GM23338 (cell line): ENCODE measurements at regions not wholly inside any gene's neighbourhood (a gene's known extent, or its start where the extent isn't known, plus 50 kb on each side); places are given as distances from the start of the nearest gene placed in this dataset.

Source experiments
- ATAC-seq: fragments of 200-7000 bp; cut with Tn5 transposase; 3 replicates; pipeline ENCODE4 v1.9.1; 2020
- DNase-seq: peaks from one replicate; pipeline ENCODE4 v3.0.0-alpha.2; 2015; ENCODE audit warnings: low spot score
- H2AFZ ChIP-seq: fragments of 200-600 bp; sonication (generic); 2 replicates; pipeline ENCODE4 v1.8.0; 2016; ENCODE audit warnings: antibody characterized with exemption, mild to moderate bottlenecking, moderate library complexity
- H3F3A ChIP-seq: fragments of 200-600 bp; sonication (generic); replicated peaks from 2 replicates; pipeline ENCODE4 v1.8.0; 2017; ENCODE audit warnings: antibody characterized with exemption, mixed run types, low read depth
- H3K27ac ChIP-seq: fragments of 200-600 bp; sonication (generic); 2 replicates; pipeline ENCODE4 v1.6.1; 2016; ENCODE audit warnings: low read depth
- H3K27me3 ChIP-seq: fragments of 200-600 bp; sonication (generic); 2 replicates; pipeline ENCODE4 v1.8.0; 2016; ENCODE audit warnings: mild to moderate bottlenecking, mixed run types, moderate library complexity; ENCODE audit not compliant: insufficient read depth
- H3K36me3 ChIP-seq: fragments of 200-600 bp; sonication (generic); 2 replicates; pipeline ENCODE4 v1.8.0; 2016; ENCODE audit warnings: mild to moderate bottlenecking; ENCODE audit not compliant: insufficient read depth
- H3K4me1 ChIP-seq: fragments of 200-600 bp; sonication (generic); 2 replicates; pipeline ENCODE4 v1.8.0; 2016; ENCODE audit warnings: mild to moderate bottlenecking, moderate library complexity; ENCODE audit not compliant: insufficient read depth
- H3K4me2 ChIP-seq: fragments of 200-600 bp; sonication (generic); 2 replicates; pipeline ENCODE4 v1.7.1; 2017; ENCODE audit warnings: mixed run types
- H3K4me3 ChIP-seq: fragments of 200-600 bp; sonication (generic); 2 replicates; pipeline ENCODE4 v1.6.1; 2016; ENCODE audit warnings: mixed run types
- H3K79me2 ChIP-seq: fragments of 200-600 bp; sonication (generic); replicated peaks from 2 replicates; pipeline ENCODE4 v1.8.0; 2017; ENCODE audit warnings: mild to moderate bottlenecking; ENCODE audit not compliant: insufficient read depth
- H3K9me2 ChIP-seq: fragments of 200-600 bp; sonication (generic); 2 replicates; pipeline ENCODE4 v1.8.0; 2017; ENCODE audit not compliant: insufficient read depth
- H4K20me1 ChIP-seq: fragments of 200-600 bp; sonication (generic); replicated peaks from 2 replicates; pipeline ENCODE4 v1.8.0; 2017; ENCODE audit warnings: mild to moderate bottlenecking; ENCODE audit not compliant: insufficient read depth
- H3K27ac Mint-ChIP-seq: 2 replicates; pipeline ENCODE4 v1.8.0; 2020; ENCODE audit warnings: inconsistent platforms, mild to moderate bottlenecking, moderate library complexity, mixed read lengths
- H3K27me3 Mint-ChIP-seq: 3 replicates; pipeline ENCODE4 v1.8.0; 2022; ENCODE audit warnings: low read depth, mild to moderate bottlenecking, moderate library complexity, mixed read lengths, inconsistent platforms; ENCODE audit not compliant: insufficient read depth, poor library complexity
- H3K36me3 Mint-ChIP-seq: 3 replicates; pipeline ENCODE4 v1.8.0; 2021; ENCODE audit warnings: low read depth, mild to moderate bottlenecking, inconsistent platforms, moderate library complexity, mixed read lengths
- H3K4me1 Mint-ChIP-seq: 3 replicates; pipeline ENCODE4 v1.8.0; 2020; ENCODE audit warnings: mild to moderate bottlenecking, inconsistent platforms, mixed read lengths
- H3K4me3 Mint-ChIP-seq: 3 replicates; pipeline ENCODE4 v1.8.0; 2021; ENCODE audit warnings: moderate library complexity, mild to moderate bottlenecking, inconsistent platforms, mixed read lengths
- H3K9me3 Mint-ChIP-seq: 3 replicates; pipeline ENCODE4 v1.8.0; 2020; ENCODE audit warnings: moderate library complexity, mild to moderate bottlenecking, inconsistent platforms, mixed read lengths
- CTCF ChIP-seq, 2 experiments: fragments of 200-600 bp in 1 of 2; sonication (generic) in 1 of 2; conservative IDR thresholded peaks; 2 replicates each; pipeline versions ENCODE4 v1.5.1 to v1.6.1; 2016 to 2017; ENCODE audit warnings: antibody characterized with exemption in 2 of 2, low read depth in 2 of 2, mild to moderate bottlenecking in 2 of 2, moderate library complexity in 1 of 2
- ETS1 ChIP-seq: IDR thresholded peaks from 2 replicates; pipeline ENCODE4 v1.6.1; 2016; ENCODE audit warnings: antibody characterized with exemption
- EZH2 ChIP-seq: fragments of 200-600 bp; sonication (generic); IDR thresholded peaks from one replicate; pipeline ENCODE4 v1.8.0; 2017; ENCODE audit warnings: antibody characterized with exemption, mild to moderate bottlenecking, low read depth; ENCODE audit not compliant: unreplicated experiment
- POLR2AphosphoS5 ChIP-seq: IDR thresholded peaks from 2 replicates; pipeline ENCODE4 v1.6.1; 2016; ENCODE audit warnings: antibody characterized with exemption, low read depth
- REST ChIP-seq: IDR thresholded peaks from one replicate; pipeline ENCODE4 v1.6.1; 2018; ENCODE audit warnings: antibody characterized with exemption; ENCODE audit not compliant: unreplicated experiment
- STAT1 ChIP-seq: IDR thresholded peaks from one replicate; pipeline ENCODE4 v1.6.1; 2016; ENCODE audit warnings: antibody characterized with exemption; ENCODE audit not compliant: unreplicated experiment
- ZNF114 ChIP-seq: fragments of 250-450 bp; sonication (Bioruptor Pico); IDR thresholded peaks from 2 replicates; pipeline ENCODE4 v1.5.0; 2020; ENCODE audit warnings: mild to moderate bottlenecking, moderate library complexity
- ZNF331 ChIP-seq: fragments of 250-450 bp; sonication (Bioruptor Pico); IDR thresholded peaks from 2 replicates; pipeline ENCODE4 v1.5.0; 2020; ENCODE audit warnings: low read depth, mild to moderate bottlenecking, moderate library complexity

GRCh38 chr3:99246010-99246654 lies 344.6 kb upstream of the DCBLD2 start:
- H3K27ac ChIP-seq: no peak overlapping the region

GRCh38 chr3:99242271-99242670 lies 340.8 kb upstream of the DCBLD2 start:
- no peaks in the 10 kb centered on the region for H3K4me1 ChIP-seq
- H3K27me3 Mint-ChIP-seq: peaks cover 2% of the 10 kb centered on the region
- peaks cover 6% of the 10 kb centered on the region; the same call in 1 of the 3 replicates for H3K9me3 Mint-ChIP-seq
- H3K4me2 ChIP-seq: no peak overlapping the region
- no peaks in the 10 kb centered on the region for H4K20me1 ChIP-seq
- no peak overlapping the region for H2AFZ ChIP-seq
- H3K79me2 ChIP-seq: no peaks in the 10 kb centered on the region
- no peak overlapping the region for H3K4me3 ChIP-seq
- H3K36me3 Mint-ChIP-seq: no peaks in the 10 kb centered on the region; the same call in 2 of the 3 replicates
- H3K27ac ChIP-seq: no peak overlapping the region
- no peaks in the 10 kb centered on the region for H3K27me3 ChIP-seq
- H3K27ac Mint-ChIP-seq: no peak overlapping the region
- H3F3A ChIP-seq: no peaks in the 10 kb centered on the region
- DNase-seq (no peak), ATAC-seq (no peak)
- 0 out of 2 replicates have a peak, but pooled peaks cover 2% of the 10 kb centered on the region for H3K9me2 ChIP-seq
- peaks cover 5% of the 10 kb centered on the region; the same call in 1 of the 3 replicates for H3K4me1 Mint-ChIP-seq
- H3K4me3 Mint-ChIP-seq: no peak overlapping the region
- H3K36me3 ChIP-seq: no peaks in the 10 kb centered on the region
- TF ChIP-seq POLR2AphosphoS5: no peak
- no peak for TF ChIP-seq ZNF331 (CRISPR knock-in tag)
- no peak for TF ChIP-seq REST
- no peak for TF ChIP-seq ZNF114 (CRISPR knock-in tag)
- no peak for TF ChIP-seq EZH2
- TF ChIP-seq ETS1: no peak
- TF ChIP-seq CTCF (conservative IDR thresholded peaks at IDR 0.05; ENCODE audit: low read depth in 2 of 2): no peak
- TF ChIP-seq STAT1: no peak

More at GRCh38 chr3:99246010-99246654, 344.6 kb upstream of the DCBLD2 start:
- Histone ChIP-seq H3K36me3 (no peaks in the 10 kb centered on the region), H3K4me1 (no peaks in the 10 kb centered on the region), H4K20me1 (no peaks in the 10 kb centered on the region), H3K4me3 (no peak overlapping the region), H3K27me3 (no peaks in the 10 kb centered on the region), H3K4me2 (no peak overlapping the region), H3F3A (no peaks in the 10 kb centered on the region), H3K9me2 (0 out of 2 replicates have a peak, but pooled peaks cover 2% of the 10 kb centered on the region), H3K79me2 (no peaks in the 10 kb centered on the region), H2AFZ (peak overlapping the region; percentile 53)
- H3K36me3 Mint-ChIP-seq: no peaks in the 10 kb centered on the region; the same call in 2 of the 3 replicates
- no peak overlapping the region for H3K27ac Mint-ChIP-seq
- ATAC-seq (no peak), DNase-seq (no peak)
- peaks cover 6% of the 10 kb centered on the region; the same call in 1 of the 3 replicates for H3K9me3 Mint-ChIP-seq
- no peak for TF ChIP-seq ZNF114 (CRISPR knock-in tag)
- TF ChIP-seq EZH2: no peak
- no peak for TF ChIP-seq STAT1
- peaks cover 5% of the 10 kb centered on the region; the same call in 2 of the 3 replicates for H3K4me1 Mint-ChIP-seq
- H3K4me3 Mint-ChIP-seq: no peak overlapping the region
- peaks cover 2% of the 10 kb centered on the region for H3K27me3 Mint-ChIP-seq
